ENCODE measurements at regions not wholly inside any gene's neighbourhood (a gene's known extent, or its start where the extent isn't known, plus 50 kb on each side); places are given as distances from the start of the nearest gene placed in this dataset.

DNA sequence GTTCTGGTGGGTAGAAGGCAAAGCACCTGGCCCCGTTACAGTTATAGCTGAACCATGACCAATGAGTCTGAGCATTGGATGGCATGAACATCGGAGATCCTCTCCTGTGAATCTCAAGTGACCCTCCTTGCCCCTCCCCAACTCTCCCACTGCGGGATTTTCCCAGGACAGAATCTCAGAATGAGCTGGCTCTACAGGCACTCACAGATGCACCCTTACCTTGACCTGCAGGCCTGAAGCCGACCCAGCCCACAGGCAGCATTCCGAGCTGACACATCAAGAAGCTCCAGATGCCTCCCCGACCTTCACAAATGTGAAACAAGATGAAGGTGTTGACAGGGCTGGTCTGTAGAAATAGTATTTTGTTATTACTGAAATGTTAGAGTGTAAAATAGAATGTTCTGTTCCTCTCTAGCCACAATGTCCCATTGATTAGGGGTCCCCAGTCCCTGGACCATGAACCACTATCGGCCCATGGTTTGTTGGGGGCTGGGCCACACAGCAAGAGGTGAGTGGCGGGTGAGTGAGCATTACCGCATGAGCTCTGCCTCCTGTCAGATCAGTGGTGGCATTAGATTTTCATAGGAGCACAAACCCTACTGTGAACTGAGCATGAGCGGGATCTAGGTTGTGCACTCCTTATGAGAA, 263.4 kb downstream of the AUH start:
- DNase-seq (ENCODE audit: low read depth in 2 of 2), result no peak

DNA sequence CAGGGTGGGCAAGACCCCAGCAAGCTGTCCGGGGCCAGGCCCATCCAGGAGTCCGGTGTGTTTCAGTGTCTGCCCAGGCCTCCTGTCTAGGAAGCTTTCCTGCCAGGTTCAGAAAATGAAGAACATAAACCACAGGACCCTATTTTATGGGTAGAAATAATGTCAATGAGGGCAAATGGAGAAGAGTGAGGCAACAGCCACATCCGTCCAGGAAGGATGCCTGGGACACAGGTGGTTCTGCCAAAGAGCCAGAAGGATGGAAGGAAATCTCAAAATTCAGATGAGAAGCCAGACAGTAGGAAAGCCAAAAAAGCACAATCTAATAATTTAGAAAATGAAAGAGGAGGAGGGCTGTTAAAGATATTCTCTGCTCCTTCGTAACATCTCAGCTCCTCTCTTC, 262.3 kb downstream of the AUH start:
- DNase-seq (ENCODE audit: low read depth in 2 of 2), result no peak

DNA sequence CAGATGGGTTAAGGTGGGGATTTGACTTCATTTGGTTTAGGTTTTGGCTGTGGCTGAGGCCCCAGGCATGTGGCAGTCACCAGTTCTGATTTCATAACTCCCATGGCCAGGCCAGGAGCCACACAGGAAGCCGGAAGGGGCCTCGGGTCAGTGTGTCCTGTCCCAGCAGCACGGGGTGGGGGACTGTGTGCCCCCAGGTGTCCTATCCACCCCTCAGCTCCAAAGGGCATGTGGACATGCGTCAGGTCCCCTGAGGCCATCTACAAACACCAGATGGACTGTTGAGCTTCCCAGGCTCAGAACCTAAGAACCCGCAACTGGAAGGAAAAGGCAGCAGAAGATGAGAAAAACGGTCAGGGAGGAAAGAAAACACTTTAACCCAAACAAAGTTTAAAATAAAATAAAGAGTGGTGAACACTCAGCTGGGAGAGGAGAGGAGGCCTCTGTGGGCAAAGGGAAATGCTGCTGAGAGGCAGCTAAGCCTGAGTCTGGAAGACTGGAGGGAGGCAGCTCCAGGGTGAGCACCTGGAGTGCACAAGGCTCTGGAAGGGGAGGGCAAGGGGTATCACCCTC, 260.8 kb downstream of the AUH start:
- no peak for DNase-seq (ENCODE audit: low read depth in 2 of 2)

DNA sequence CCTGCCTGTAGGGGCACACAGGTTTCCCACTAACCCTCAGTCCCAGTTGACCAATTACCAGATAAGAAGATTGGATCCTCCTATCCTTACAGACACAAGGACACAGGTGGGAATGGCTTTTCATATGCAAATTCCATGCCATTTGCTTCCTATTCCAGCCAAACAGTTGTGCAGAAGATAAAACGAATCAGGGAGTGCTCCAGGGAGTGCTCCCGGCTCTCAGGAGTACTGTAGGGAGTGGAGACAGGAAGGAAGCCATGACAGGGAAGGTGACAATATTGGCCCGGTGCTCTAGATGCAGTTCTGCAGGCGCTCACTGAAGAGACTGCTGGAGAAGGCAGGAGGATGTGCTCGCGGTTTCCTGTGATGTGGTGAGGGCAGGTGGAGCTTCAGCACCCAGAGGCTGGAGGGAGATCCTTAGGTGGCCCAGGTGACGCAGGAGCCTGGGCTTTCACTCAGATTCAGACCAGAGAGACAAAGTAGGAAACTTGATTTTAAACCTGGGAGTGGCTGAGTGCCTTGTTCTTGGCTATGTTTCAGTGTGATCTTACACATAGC, 260.0 kb downstream of the AUH start:
- DNase-seq (ENCODE audit: low read depth in 2 of 2), result peak; percentile 46 to 79

DNA sequence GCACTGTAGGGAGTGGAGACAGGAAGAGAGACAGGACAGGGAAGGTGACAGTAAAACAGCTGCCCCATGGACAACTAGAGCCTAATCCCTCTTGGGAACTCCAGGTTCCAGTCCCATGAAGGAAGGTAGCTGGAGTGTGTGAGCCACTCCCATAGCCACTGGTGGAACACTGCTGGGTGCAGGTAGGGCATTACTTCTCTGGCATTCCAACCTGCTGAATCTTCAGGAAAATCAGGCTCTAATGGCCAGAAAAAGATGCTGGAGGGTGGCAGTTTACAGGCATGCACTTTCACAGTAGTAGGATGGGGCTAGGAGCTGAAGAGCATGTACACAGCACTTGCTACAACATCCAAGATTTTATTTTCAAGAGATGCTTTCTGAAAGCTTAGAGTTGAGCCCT, 259.4 kb downstream of the AUH start:
- DNase-seq (ENCODE audit: low read depth in 2 of 2), result no peak

DNA sequence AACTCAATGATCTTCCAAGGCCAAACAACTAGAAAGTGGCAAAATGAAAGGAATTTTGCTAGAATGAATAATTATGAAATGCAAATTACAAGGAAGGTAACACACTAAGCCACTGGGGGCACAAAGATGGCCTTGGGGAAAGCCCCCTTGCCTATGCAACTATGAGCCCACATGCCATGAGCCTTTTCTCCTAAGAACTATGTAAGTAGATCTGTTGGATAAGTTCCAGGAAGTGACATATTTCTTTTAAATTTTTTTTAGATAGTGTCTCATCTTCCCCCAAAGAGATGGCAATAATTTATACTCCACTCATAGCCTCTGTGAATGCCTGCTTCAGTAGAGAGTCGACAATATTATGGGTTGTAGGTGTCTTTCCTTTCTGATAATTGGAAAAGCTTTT, 257.8 kb downstream of the AUH start:
- DNase-seq (ENCODE audit: low read depth in 2 of 2), result no peak

DNA sequence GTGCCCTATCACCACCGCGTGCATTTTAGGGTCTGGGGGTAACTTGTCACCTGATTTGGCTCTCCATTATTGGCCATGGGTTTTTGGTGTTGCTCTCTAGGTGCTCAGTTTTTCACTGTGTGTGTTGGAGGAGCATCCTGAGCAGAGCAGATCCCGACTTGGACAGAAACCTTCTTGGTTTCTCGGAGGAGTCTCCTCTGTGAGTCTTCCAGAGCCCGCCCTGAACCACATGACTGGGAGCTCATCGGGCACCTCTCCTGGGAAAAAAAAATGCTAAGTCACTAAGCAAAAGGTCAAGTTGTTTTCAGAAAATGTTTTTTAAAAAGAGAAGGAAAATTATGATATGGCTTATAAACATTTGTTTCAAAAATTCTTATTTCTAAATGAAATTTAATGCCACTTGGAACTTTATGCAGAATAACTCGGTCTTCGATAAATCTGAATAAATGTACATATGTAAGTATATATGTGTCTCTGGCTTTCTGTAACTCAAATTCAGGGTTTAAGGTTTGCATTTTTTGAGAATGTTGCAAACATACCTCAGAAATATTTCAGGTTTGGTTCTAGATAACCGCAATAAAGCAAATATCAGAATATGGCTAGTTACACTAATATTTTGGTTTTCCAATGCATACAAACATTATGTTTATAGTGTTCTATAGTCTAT, 255.2 kb downstream of the AUH start:
- DNase-seq (ENCODE audit: low read depth in 2 of 2), result no peak

DNA sequence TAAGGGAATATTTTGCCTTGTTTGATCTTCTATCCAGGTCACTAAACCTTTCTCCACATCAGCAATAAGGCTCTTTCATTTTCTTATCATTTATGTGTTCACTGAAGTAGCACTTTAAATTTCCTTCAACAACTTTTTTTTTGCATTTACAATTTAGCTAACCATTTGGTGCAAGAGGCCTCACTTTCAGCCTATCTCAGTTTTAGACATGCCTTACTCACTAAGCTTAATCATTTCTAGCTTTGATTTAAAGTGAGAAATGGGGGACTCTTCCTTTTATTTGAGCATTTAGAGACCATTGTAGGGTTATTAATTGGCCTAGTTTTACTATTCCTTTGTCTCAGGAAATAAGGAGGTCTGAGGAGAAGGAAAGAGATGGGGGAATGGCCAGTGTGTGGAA, 250.5 kb downstream of the AUH start:
- no peak for DNase-seq (ENCODE audit: low read depth in 2 of 2)

DNA sequence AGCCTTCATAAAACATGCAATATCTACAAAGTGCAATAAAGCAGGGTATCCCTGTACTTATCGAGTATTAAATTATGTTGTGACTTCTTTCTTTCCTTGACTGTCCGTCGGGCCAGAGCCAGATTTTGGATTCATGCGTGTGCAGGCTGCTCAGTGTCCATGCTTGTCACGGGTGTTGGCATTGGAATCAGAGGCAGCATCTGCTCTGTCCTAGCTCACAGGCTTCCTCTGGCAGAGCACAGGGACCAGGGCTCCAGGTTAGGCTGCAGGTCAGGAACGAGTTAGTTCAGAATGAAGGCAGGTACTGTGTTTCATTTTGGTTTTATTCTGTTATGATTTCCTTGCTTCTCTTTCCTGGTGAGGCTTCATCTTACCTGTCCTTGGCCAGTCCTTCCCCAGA, 249.8 kb downstream of the AUH start:
- DNase-seq (ENCODE audit: low read depth in 2 of 2), result no peak

DNA sequence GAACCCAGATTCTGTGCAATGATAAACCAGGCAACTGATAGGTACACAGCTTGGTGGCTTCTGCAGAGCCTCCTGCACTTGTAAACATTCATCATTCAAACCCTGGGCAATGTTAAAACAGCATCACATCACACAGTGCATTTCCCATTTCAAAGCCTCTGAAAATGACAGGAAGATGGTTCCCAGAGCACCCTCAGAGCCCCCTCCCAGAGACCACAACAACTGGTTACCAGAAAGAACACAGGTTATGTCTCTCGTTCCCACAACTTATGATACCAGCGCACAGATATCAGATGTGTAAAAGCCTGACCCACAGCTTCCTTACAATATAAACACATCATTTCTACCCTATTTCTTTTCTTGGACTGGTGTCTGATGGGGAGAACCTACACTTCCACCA, 248.7 kb downstream of the AUH start:
- DNase-seq (ENCODE audit: low read depth in 2 of 2), result no peak

DNA sequence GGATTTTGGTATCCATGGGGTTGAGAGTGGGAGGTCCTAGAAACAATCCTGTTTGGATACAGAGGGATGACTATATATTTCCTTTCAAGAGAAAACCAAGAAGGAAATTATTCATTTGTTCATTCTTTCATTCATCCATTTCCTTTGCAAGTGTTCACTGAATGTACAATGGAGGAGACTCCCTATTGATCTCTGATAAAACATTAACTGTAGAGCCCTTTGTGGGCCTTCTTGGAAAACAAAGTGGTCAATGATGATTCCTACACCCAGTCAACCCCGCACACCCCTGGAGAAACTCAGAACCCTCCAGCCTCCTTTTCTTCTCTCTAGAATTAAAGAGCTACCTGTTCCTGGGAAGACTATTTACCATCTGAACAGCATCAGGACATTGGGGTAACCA, 247.3 kb downstream of the AUH start:
- no peak for DNase-seq (ENCODE audit: low read depth in 2 of 2)

DNA sequence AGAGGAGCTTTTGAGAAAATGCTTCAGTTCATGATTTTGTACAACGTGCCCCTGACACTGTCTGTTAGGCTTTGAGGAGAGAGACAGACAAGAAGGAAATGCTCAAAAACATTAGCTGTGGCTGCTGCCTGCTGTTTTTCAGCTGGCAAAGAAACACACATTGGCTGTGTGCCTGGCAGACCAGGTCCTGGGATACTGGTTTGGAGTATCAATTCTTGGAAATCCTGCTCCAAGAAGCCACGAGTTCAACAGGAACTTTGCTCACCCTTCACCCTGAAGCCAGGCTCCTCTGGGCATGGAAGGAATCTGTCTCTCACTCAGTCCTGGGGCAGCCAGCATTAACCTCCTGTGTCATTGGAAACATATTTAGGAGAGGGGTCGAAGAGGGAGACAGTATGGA, 245.5 kb downstream of the AUH start:
- no peak for DNase-seq (ENCODE audit: low read depth in 2 of 2)

DNA sequence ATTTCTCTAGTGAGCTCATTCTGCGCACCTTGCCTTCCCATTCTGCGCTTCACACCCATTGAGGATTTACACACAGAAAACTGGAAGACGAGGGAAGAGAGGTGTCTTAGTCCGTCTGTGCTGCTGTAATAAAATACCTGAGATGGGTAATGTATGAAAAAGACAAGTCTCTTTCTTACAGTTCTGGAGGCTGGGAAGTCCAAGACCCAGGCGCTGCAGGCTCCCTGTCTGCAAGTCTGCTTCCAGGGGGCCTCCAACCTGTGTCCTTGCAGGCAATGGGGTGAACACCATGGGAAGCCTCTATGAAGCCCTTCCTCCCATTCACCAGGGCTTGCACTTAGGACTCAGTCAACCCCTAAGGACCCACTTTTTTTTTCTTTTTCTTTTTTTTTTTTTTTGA, 245.0 kb downstream of the AUH start:
- no peak for DNase-seq (ENCODE audit: low read depth in 2 of 2)

DNA sequence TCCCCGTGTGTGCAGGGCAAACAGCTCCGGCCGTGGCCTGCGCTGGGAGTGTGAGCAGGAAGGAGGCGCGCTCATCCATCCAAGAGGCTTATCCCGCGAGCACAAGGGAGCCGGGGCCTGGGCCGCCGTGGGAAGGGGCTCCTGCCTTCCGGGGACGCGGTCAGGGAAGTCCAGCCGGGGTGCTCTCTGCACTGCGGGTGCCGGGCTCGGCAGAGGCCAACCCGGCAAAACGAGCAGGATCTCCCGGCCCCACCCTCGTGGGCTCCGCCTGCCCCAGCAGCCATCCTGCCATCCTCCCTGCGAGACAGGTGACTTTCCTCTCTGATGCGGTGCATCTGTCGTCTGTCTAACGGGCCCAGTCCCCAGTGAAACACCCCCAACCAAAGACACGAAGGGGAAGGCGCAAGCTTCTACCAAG, 244.2 kb downstream of the AUH start:
- no peak for DNase-seq (ENCODE audit: low read depth in 2 of 2)

DNA sequence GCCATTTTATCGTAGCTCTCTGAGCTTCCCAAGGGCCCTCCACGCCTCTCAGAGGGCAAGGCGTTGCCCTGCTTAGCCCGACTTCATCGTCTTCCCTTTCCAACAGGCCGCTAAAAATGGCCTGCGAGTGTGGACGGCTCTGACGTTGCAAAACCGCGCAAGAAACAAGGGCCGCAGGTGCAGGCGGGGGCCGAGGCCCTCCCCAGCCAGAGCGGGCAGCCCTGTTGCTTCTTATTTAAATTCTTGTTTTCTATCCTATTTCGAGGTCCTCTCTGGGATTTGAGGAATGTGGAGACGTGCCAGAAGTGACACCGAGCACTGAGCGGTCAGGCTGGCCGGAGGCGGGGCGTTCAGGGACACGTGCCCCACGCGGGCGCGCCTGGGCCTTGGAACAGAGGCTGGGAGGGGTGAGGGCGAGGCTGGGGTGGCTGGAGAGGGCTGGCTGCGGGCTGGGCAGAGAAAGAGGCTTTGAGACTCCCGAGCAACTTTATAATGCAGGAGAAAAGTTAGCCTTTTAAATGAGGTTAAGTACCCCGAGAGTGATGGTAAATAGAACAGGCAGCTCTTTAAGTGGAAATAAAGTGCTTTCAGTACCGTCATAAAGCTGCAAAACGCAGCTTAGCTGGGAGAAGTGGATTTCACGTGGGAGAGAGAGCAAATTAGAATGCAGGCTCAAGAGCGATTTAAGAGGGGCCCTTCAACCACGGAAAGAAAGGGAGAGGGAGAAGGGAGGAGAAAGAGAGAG, 243.6 kb downstream of the AUH start:
- no peak for DNase-seq (ENCODE audit: low read depth in 2 of 2)

DNA sequence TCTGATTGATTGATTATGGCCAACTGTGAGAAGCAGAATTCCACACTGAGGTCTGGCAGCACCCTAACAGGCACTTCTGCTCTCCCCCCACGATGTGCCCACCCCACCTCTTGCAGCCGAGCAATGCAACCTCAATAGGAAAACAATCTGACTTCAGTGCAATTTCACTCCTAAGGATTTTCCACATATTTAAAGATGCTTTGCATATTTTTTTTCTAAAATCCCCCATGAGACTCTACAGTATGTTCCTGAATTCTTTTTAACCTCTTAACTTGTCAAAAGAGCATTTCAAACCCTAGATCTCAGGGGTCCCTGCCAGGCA, 243.1 kb downstream of the AUH start:
- no peak for DNase-seq (ENCODE audit: low read depth in 2 of 2)

DNA sequence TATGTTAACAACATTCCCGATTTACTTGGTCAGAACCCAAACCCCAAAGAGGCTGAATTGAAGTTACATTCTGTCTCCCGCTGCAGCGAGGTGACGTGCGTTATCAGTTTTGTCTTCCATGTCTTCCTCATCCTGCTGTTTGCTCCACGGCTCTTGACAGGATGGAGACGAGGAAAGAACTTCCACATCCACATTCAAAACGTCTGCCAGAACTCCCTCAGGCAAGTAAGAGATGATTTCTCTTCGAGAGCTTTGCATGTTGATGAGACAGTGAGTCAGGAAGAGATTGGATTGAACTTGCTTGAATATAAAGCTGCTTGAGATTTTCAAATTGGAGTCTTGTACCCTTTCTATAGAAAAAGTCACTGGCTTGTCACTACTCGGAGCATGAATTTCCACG, 242.6 kb downstream of the AUH start:
- DNase-seq (ENCODE audit: low read depth in 2 of 2), result no peak

DNA sequence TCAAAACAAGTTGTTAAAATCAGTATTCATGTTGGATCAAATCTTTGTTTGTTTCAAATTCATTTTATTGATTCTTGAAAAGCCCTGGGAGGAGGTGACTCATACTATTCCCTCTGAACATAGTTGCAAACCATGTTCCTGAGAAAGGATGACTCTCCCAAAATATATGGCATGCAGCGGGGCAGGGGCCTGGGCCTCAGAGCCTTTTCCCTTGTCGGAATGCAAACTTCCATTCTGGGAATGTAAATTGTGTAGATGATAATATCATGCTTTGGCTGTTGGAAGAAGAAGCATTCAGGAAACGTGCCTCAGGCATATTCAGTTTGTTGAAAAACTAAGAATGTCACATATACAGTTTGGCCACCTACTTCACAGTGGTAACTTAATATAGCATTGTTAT, 242.0 kb downstream of the AUH start:
- DNase-seq (ENCODE audit: low read depth in 2 of 2), result no peak

DNA sequence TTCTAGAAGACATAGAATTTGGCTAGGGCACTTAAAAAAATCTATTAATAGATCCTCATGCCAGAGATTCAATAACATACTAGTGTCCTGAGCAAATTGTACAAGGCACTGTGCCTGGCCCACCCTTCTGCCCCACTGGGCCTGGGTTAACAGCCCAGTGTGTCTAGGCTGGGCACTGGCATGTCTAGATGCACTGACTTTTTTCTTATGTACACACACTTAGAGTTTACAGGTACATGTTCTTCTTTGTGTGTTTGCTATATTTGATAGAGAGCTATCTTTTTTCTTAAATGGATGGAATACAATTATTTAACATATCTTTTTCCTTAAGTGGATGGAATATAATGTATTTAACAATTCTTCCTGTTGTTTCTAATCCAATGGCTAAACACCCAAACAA, 241.5 kb downstream of the AUH start:
- DNase-seq (ENCODE audit: low read depth in 2 of 2), result no peak

DNA sequence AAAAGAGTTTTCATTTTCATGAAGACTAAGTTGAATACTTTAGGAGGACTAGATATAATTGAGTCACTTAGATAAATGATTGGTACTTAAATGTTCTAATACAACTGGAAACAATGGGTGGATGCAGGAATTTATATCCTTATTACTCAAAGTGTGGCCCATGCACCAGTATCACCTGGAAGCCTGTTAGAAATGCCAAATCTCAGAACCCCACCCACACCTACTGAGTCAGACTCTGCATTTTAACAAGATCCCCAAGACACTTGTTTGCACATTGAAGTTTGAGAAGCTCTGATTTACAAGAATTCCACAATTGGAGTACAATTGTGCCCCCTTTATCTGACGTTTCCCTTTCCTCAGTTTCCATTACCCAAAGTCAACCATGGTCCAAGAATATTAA, 239.0 kb downstream of the AUH start:
- no peak for DNase-seq (ENCODE audit: low read depth in 2 of 2)

DNA sequence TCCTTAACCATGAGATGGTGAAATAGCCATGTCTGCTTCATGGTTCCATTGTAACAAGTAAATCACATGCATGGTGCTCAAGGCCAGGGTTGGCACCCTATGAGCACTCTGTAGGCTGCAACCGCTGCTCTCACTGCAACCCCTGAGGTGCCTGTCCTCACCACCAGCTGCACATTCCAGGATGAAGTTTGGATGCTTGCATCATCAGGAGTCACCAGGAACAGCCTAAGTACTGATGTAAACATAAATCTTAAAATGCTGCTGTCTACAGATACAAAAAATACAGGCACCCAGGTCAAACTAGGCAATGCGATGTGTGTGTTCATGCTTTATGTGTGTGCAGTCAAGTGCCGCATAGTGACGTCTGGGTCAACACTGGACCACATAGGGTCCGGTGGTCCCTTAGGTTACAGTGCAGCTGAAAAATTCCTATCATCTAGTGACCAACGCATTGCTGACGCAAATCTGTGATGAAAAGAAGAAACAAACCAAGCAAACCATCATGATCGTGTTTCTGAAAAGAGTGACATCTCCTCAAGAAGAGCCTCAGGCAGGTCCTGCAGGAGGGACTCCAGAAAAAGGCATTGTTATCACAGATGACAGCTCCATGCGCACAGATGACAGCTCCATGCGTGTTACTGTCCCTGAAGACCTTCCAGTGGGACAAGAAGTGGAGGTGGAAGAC, 234.8 kb downstream of the AUH start:
- DNase-seq (ENCODE audit: low read depth in 2 of 2), result no peak

DNA sequence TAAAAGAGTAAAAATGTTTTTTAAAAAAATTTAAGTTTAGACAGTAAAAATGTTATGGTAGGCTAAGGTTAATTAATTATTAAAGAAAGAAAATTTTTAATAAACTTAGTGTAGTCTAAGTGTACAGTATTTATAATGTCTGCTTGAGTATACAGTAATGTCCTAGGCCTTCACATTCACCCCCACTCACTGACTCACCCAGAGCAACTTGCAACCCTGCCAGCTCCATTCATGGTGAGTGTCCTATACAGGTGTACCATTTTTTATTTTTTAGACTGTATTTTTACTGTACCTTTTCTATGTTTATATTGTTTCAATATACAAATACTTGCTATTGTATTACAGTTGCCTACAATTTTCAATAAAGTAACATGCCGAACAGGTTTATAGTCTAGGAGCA, 234.1 kb downstream of the AUH start:
- DNase-seq (ENCODE audit: low read depth in 2 of 2), result no peak
